Keratinocyte (primary cell): ENCODE measurements at regions not wholly inside any gene's neighbourhood (a gene's known extent, or its start where the extent isn't known, plus 50 kb on each side); places are given as distances from the start of the nearest gene placed in this dataset.

Experiments
- DNase-seq: peaks from one replicate; pipeline ENCODE4 v3.0.0-alpha.2; 2011; ENCODE audit warnings: low read depth, missing footprints, low spot score
- FAIRE-seq: peaks from 2 replicates; lab custom pipeline; 2011; peaks lifted over from hg19 to GRCh38; lab: Jason Lieb, UNC
- H2AFZ ChIP-seq: 2 replicates; pipeline ENCODE4 v1.6.0; 2012; ENCODE audit warnings: low read length, control low read depth, inconsistent platforms; ENCODE audit not compliant: control insufficient read depth
- H3K27ac ChIP-seq: 2 replicates; pipeline ENCODE4 v1.5.1; 2011; ENCODE audit warnings: low read length; ENCODE audit not compliant: control insufficient read depth, insufficient read depth
- H3K27me3 ChIP-seq: 3 replicates; pipeline ENCODE4 v1.6.0; 2011; ENCODE audit warnings: low read length; ENCODE audit not compliant: control insufficient read depth, insufficient read depth; ENCODE audit errors: extremely low read depth
- H3K36me3 ChIP-seq, 2 experiments: 2 replicates in 1 of 2; 3 replicates in 1 of 2; pipeline ENCODE4 v1.5.1; 2011; ENCODE audit warnings: low read length in 2 of 2, mild to moderate bottlenecking in 1 of 2; ENCODE audit not compliant: control insufficient read depth in 2 of 2, insufficient read depth in 2 of 2; ENCODE audit errors: extremely low read depth in 1 of 2
- H3K4me1 ChIP-seq: 3 replicates; pipeline ENCODE4 v1.5.1; 2011; ENCODE audit warnings: low read length; ENCODE audit not compliant: control insufficient read depth, insufficient read depth; ENCODE audit errors: extremely low read depth
- H3K4me2 ChIP-seq: 3 replicates; pipeline ENCODE4 v1.6.0; 2011; ENCODE audit warnings: low read depth, low read length; ENCODE audit not compliant: control insufficient read depth, insufficient read depth; ENCODE audit errors: extremely low read depth
- H3K4me3 ChIP-seq, 3 experiments: fragments of 200-600 bp in 1 of 3; sonication (generic) in 1 of 3; 2 replicates in 2 of 3; 3 replicates in 1 of 3; pipeline ENCODE4 v1.5.1; 2011 to 2016; ENCODE audit warnings: low read length in 3 of 3, mild to moderate bottlenecking in 3 of 3, control low read depth in 2 of 3, inconsistent platforms in 1 of 3, low read depth in 1 of 3, mixed read lengths in 1 of 3, mixed run types in 1 of 3, moderate library complexity in 1 of 3; ENCODE audit not compliant: control insufficient read depth in 2 of 3, insufficient read depth in 2 of 3; ENCODE audit errors: extremely low read depth in 1 of 3
- H3K79me2 ChIP-seq: 2 replicates; pipeline ENCODE4 v1.6.0; 2012; ENCODE audit warnings: low read length; ENCODE audit not compliant: control insufficient read depth, insufficient read depth
- H3K9ac ChIP-seq: 3 replicates; pipeline ENCODE4 v1.6.0; 2011; ENCODE audit warnings: low read length; ENCODE audit not compliant: control insufficient read depth, insufficient read depth; ENCODE audit errors: extremely low read depth
- H3K9me1 ChIP-seq: 3 replicates; pipeline ENCODE4 v1.6.0; 2011; ENCODE audit warnings: low read length; ENCODE audit not compliant: control insufficient read depth, insufficient read depth; ENCODE audit errors: extremely low read depth
- H3K9me3 ChIP-seq: 2 replicates; pipeline ENCODE4 v1.5.1; 2012; ENCODE audit warnings: low read depth, low read length; ENCODE audit not compliant: control insufficient read depth
- H4K20me1 ChIP-seq: 3 replicates; pipeline ENCODE4 v1.6.0; 2011; ENCODE audit warnings: low read length; ENCODE audit not compliant: control insufficient read depth, insufficient read depth; ENCODE audit errors: extremely low read depth
- EZH2 ChIP-seq: IDR thresholded peaks from one replicate; pipeline ENCODE4 v1.6.1; 2012; ENCODE audit warnings: inconsistent platforms, mild to moderate bottlenecking, low read length, moderate library complexity
- dilution Hi-C: fragments of 300-500 bp; cut with MboI; formaldehyde crosslinking; loops from one replicate; pipeline ENCODE4 v1.7.0; 2020; ENCODE audit warnings: low sequenced_read_pairs; ENCODE audit not compliant: extremely low pct_ligation_motif_present
- TF ChIP-seq, protein P1 (sequence below), 3 experiments: IDR thresholded peaks in 1 of 3; conservative IDR thresholded peaks in 1 of 3; optimal IDR thresholded peaks in 1 of 3; 2 replicates in 2 of 3; 3 replicates in 1 of 3; pipeline versions ENCODE3 to v1.5.1; 2011; ENCODE audit warnings: low read length in 3 of 3, mild to moderate bottlenecking in 3 of 3, moderate library complexity in 2 of 3, control low read depth in 1 of 3, inconsistent platforms in 1 of 3; ENCODE audit not compliant: insufficient read depth in 2 of 3; ENCODE audit errors: extremely low read depth in 1 of 3

DNA sequence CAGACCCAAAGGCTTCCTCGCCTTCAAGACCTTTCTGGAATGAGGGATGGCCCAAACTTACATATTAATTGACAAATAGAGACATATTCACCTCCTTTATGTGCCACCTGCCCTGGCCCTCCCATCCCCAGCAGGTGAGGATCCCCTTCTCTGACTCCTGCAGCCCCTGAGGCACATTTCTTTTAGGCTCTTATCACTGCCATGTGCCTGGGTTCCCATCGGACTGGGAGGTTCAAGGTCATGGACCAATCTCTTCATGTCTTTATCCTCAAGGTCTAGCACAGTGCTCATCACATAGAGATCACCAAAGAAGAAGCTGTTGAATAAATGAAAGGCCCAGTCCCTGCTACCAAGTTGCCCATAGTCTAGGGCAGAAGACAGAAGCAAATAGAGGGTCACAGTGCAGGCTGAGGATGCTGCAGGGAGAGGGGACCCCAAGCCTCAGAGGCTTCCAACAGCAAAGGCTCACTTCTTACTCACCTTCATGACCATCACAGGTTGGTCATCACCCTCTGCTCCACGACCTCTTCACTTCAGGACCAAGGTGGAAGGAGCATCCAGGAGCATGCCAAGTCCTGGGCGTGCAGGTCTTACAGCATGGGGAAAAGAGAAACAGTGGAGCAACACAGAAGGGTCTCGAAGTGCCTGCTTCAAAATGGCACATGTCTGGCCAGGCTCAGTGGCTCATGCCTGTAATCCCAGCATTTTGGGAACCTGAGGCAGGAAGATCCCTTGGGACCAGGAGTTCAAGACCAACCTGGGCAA, 193.9 kb downstream of the SMAD2 start:
- Histone ChIP-seq H3K36me3 (no peaks in the 10 kb centered on the region), H3K9me3 (no peaks in the 10 kb centered on the region), H4K20me1 (no peaks in the 10 kb centered on the region), H3K79me2 (no peaks in the 10 kb centered on the region), H3K4me1 (no peaks in the 10 kb centered on the region), H3K27me3 (peaks cover 3% of the 10 kb centered on the region), H3K27ac (no peak overlapping the region), H2AFZ (no peak overlapping the region), H3K4me2 (no peak overlapping the region), H3K4me3 (no peak overlapping the region), H3K9ac (no peak overlapping the region), H3K9me1 (no peaks in the 10 kb centered on the region)
- no peak for DNase-seq
- no peak for FAIRE-seq
- dilution Hi-C loops, result no loop called here
- TF ChIP-seq, protein P1, sequence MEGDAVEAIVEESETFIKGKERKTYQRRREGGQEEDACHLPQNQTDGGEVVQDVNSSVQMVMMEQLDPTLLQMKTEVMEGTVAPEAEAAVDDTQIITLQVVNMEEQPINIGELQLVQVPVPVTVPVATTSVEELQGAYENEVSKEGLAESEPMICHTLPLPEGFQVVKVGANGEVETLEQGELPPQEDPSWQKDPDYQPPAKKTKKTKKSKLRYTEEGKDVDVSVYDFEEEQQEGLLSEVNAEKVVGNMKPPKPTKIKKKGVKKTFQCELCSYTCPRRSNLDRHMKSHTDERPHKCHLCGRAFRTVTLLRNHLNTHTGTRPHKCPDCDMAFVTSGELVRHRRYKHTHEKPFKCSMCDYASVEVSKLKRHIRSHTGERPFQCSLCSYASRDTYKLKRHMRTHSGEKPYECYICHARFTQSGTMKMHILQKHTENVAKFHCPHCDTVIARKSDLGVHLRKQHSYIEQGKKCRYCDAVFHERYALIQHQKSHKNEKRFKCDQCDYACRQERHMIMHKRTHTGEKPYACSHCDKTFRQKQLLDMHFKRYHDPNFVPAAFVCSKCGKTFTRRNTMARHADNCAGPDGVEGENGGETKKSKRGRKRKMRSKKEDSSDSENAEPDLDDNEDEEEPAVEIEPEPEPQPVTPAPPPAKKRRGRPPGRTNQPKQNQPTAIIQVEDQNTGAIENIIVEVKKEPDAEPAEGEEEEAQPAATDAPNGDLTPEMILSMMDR (optimal IDR thresholded peaks at IDR 0.05 in 1 of 3, IDR thresholded peaks at IDR 0.05 in 1 of 3, conservative IDR thresholded peaks at IDR 0.05 in 1 of 3; ENCODE audit: extremely low read depth in 1 of 3, insufficient read depth in 2 of 3, low read length in 3 of 3), result no peak
- no peak for TF ChIP-seq EZH2

DNA sequence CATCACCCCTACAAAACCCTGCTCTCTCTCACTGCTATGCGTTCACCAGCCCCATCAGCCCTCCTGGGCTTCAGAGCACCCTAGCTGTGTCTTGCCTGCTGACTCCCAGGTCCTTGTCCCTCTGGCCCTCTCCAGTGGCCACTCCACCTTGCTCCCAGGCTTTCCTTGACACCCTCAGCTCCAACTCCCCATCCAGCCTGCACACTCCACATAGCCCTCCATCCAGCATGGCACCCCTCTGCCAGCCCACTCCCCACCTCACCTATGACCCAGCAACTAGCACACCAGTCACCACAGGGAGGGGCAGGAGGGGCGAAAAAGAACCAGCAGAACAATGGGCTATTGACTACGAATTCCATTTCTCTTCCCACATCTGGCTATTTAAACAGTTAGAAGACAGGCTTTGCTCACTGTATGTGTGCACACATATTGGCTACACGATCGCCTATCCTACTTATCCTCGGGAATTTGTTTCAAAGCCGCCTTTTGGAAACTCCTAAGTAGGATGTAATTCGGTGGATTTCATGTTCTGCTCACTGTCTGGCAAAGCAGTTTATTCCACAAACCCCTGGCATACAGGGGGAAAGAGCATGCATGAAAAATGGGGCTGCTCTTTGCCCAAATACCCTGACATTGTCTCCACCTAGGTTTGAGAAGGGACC, 195.3 kb downstream of the SMAD2 start:
- dilution Hi-C loops, result no loop called here
- Histone ChIP-seq H4K20me1 (no peaks in the 10 kb centered on the region), H3K27ac (no peak overlapping the region), H3K4me3 (no peak overlapping the region), H3K9ac (no peak overlapping the region), H3K4me2 (no peak overlapping the region), H3K9me3 (no peaks in the 10 kb centered on the region), H3K36me3 (no peaks in the 10 kb centered on the region), H3K4me1 (no peaks in the 10 kb centered on the region), H3K27me3 (no peaks in the 10 kb centered on the region), H2AFZ (no peak overlapping the region), H3K9me1 (no peaks in the 10 kb centered on the region), H3K79me2 (no peaks in the 10 kb centered on the region)
- FAIRE-seq (no peak), DNase-seq (no peak)
- TF ChIP-seq, protein P1 (optimal IDR thresholded peaks at IDR 0.05 in 1 of 3, IDR thresholded peaks at IDR 0.05 in 1 of 3, conservative IDR thresholded peaks at IDR 0.05 in 1 of 3; ENCODE audit: extremely low read depth in 1 of 3, insufficient read depth in 2 of 3, low read length in 3 of 3), result no peak
- TF ChIP-seq EZH2, result no peak
